SK-N-SH treated with all-trans-retinoic acid at 6 μM for 48 hours (cell line): ENCODE measurements at regions not wholly inside any gene's neighbourhood (a gene's known extent, or its start where the extent isn't known, plus 50 kb on each side); places are given as distances from the start of the nearest gene placed in this dataset.

ENCODE experiments used
- ATAC-seq: fragments of 200-7000 bp; cut with Tn5 transposase; 3 replicates; pipeline ENCODE4 v1.9.1; 2020; ENCODE audit warnings: mild to moderate bottlenecking, moderate library complexity
- ARNTL ChIP-seq: fragments of 450-650 bp; formaldehyde crosslinking; IDR thresholded peaks from 2 replicates; pipeline ENCODE4 v1.5.0; 2020; ENCODE audit warnings: low read depth, mild to moderate bottlenecking, moderate library complexity, borderline replicate concordance
- BACH2 ChIP-seq: fragments of 250-450 bp; sonication (Bioruptor Pico); IDR thresholded peaks from 2 replicates; pipeline ENCODE4 v1.9.0; 2021; ENCODE audit warnings: mild to moderate bottlenecking, borderline replicate concordance
- CREB5 ChIP-seq: fragments of 250-450 bp; sonication (Bioruptor Pico); IDR thresholded peaks from 2 replicates; pipeline ENCODE4 v1.5.1; 2020; ENCODE audit warnings: low read depth, mild to moderate bottlenecking, moderate library complexity
- CSDC2 ChIP-seq: fragments of 250-450 bp; sonication (Bioruptor Pico); IDR thresholded peaks from 2 replicates; pipeline ENCODE4 v1.5.0; 2020; ENCODE audit warnings: mild to moderate bottlenecking, moderate library complexity
- CSRNP3 ChIP-seq: fragments of 250-450 bp; sonication (Bioruptor Pico); IDR thresholded peaks from 2 replicates; pipeline ENCODE4 v1.5.1; 2021; ENCODE audit warnings: mild to moderate bottlenecking, moderate library complexity
- ISL1 ChIP-seq: fragments of 250-450 bp; sonication (Bioruptor Pico); IDR thresholded peaks from 2 replicates; pipeline ENCODE4 v2.1.2; 2022; ENCODE audit warnings: mild to moderate bottlenecking, moderate library complexity
- OSR1 ChIP-seq: fragments of 250-450 bp; sonication (Bioruptor Pico); IDR thresholded peaks from 2 replicates; pipeline ENCODE4 v1.8.0; 2022; ENCODE audit warnings: moderate library complexity, mild to moderate bottlenecking, inconsistent platforms
- PATZ1 ChIP-seq: fragments of 250-450 bp; sonication (Bioruptor Pico); IDR thresholded peaks from 2 replicates; pipeline ENCODE4 v1.8.0; 2020; ENCODE audit warnings: mild to moderate bottlenecking, moderate library complexity, borderline replicate concordance
- POU6F1 ChIP-seq: fragments of 250-450 bp; sonication (Bioruptor Pico); IDR thresholded peaks from 2 replicates; pipeline ENCODE4 v1.8.0; 2021; ENCODE audit warnings: low read depth, mild to moderate bottlenecking, moderate library complexity, borderline replicate concordance
- PPARA ChIP-seq: fragments of 250-450 bp; sonication (Bioruptor Pico); IDR thresholded peaks from 2 replicates; pipeline ENCODE4 v1.5.0; 2020; ENCODE audit warnings: mild to moderate bottlenecking, borderline replicate concordance
- RARB ChIP-seq: fragments of 250-450 bp; sonication (Bioruptor Pico); IDR thresholded peaks from 2 replicates; pipeline ENCODE4 v1.8.0; 2021; ENCODE audit warnings: mild to moderate bottlenecking, moderate library complexity
- SNAI2 ChIP-seq: fragments of 250-450 bp; sonication (Bioruptor Pico); IDR thresholded peaks from 2 replicates; pipeline ENCODE4 v1.5.0; 2020; ENCODE audit warnings: mild to moderate bottlenecking, moderate library complexity
- TCF4 ChIP-seq: fragments of 250-450 bp; sonication (Bioruptor Pico); IDR thresholded peaks from 2 replicates; pipeline ENCODE4 v1.8.0; 2021; ENCODE audit warnings: mild to moderate bottlenecking, moderate library complexity, borderline replicate concordance
- TOX ChIP-seq: fragments of 250-450 bp; sonication (Bioruptor Pico); IDR thresholded peaks from 2 replicates; pipeline ENCODE4 v1.8.0; 2021; ENCODE audit warnings: mild to moderate bottlenecking, moderate library complexity, borderline replicate concordance
- TSHZ2 ChIP-seq: fragments of 250-450 bp; sonication (Bioruptor Pico); IDR thresholded peaks from 2 replicates; pipeline ENCODE4 v1.5.0; 2020; ENCODE audit warnings: mild to moderate bottlenecking, moderate library complexity
- ZC3H10 ChIP-seq: fragments of 250-450 bp; sonication (Bioruptor Pico); IDR thresholded peaks from 2 replicates; pipeline ENCODE4 v1.5.1; 2021; ENCODE audit warnings: mild to moderate bottlenecking, moderate library complexity
- ZFP3 ChIP-seq: fragments of 250-450 bp; sonication (Bioruptor Pico); IDR thresholded peaks from 2 replicates; pipeline ENCODE4 v1.5.0; 2020; ENCODE audit warnings: mild to moderate bottlenecking, moderate library complexity
- ZNF70 ChIP-seq: fragments of 450-650 bp; formaldehyde crosslinking; IDR thresholded peaks from 2 replicates; pipeline ENCODE4 v1.5.0; 2020; ENCODE audit warnings: mild to moderate bottlenecking, moderate library complexity
- ZNF8 ChIP-seq: fragments of 450-650 bp; formaldehyde crosslinking; IDR thresholded peaks from 2 replicates; pipeline ENCODE4 v1.5.0; 2020; ENCODE audit warnings: mild to moderate bottlenecking, moderate library complexity

- TF ChIP-seq TSHZ2 (CRISPR knock-in tag) (no peak), ARNTL (CRISPR knock-in tag) (no peak), TOX (CRISPR knock-in tag) (no peak), PPARA (no peak), CSDC2 (no peak), ZNF70 (CRISPR knock-in tag) (no peak), ZFP3 (CRISPR knock-in tag) (no peak)
- TF ChIP-seq, all 23 proteins: peak for 0
These were observed 102.3 kb upstream of the MAP2 start (continued) for GRCh38 chr2:209321581-209321980.

- TF ChIP-seq ISL1 (CRISPR knock-in tag) (no peak), CSRNP3 (CRISPR knock-in tag) (no peak), ZC3H10 (CRISPR knock-in tag) (no peak), ZNF8 (no peak), PPARA (no peak), TCF4 (CRISPR knock-in tag) (no peak), ARNTL (CRISPR knock-in tag) (no peak), CREB5 (CRISPR knock-in tag) (no peak), ZNF70 (CRISPR knock-in tag) (no peak), OSR1 (CRISPR knock-in tag) (no peak)
- 0 out of 3 replicates have a peak, but pooled peaks have one; percentile 37 for ATAC-seq
These were observed 101.8 kb upstream of the MAP2 start for GRCh38 chr2:209322041-209322440.

GRCh38 chr2:209322905-209323512 lies 100.8 kb upstream of the MAP2 start:
- TF ChIP-seq CREB5 (CRISPR knock-in tag) (no peak), CSDC2 (no peak), TCF4 (CRISPR knock-in tag) (no peak), TSHZ2 (CRISPR knock-in tag) (no peak), ZC3H10 (CRISPR knock-in tag) (no peak), PATZ1 (no peak), BACH2 (CRISPR knock-in tag) (no peak), ZFP3 (CRISPR knock-in tag) (no peak), POU6F1 (CRISPR knock-in tag) (no peak), RARB (CRISPR knock-in tag) (no peak), SNAI2 (CRISPR knock-in tag) (no peak), ISL1 (CRISPR knock-in tag) (no peak)
- no peak for ATAC-seq
